ENCODE measurements at regions not wholly inside any gene's neighbourhood (a gene's known extent, or its start where the extent isn't known, plus 50 kb on each side); places are given as distances from the start of the nearest gene placed in this dataset.

DNA sequence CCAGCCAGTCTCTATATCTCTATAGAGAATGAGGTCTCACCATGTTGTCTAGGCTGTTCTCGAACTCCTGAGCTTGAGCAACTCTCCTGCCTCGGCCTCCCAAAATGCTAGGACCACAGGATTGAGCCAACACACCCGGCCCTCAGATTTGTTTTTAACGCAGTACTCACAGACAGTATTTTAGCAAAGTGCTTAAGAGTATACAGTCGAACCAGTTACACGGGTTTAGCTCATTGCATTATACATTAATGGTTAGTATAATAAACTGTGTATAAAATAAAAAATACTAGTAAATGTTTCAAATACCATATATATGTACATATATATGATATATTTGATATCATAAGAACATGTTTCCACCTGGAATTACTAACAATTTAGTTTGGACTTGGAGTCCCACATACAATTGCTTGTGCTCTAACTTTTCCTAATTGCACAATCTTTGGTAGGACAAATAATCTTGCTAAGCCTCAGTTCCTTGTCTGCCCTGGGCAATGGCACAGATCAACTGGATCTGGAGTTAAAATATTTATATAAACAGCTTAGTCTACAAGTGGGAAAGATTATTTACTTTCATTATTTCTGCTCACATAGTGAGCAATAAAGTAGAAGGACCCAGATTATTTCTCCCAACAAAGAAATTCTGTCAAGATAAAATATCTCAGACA is 508.9 kb upstream of the LRATD1 start:
- TF ChIP-seq, protein P1, sequence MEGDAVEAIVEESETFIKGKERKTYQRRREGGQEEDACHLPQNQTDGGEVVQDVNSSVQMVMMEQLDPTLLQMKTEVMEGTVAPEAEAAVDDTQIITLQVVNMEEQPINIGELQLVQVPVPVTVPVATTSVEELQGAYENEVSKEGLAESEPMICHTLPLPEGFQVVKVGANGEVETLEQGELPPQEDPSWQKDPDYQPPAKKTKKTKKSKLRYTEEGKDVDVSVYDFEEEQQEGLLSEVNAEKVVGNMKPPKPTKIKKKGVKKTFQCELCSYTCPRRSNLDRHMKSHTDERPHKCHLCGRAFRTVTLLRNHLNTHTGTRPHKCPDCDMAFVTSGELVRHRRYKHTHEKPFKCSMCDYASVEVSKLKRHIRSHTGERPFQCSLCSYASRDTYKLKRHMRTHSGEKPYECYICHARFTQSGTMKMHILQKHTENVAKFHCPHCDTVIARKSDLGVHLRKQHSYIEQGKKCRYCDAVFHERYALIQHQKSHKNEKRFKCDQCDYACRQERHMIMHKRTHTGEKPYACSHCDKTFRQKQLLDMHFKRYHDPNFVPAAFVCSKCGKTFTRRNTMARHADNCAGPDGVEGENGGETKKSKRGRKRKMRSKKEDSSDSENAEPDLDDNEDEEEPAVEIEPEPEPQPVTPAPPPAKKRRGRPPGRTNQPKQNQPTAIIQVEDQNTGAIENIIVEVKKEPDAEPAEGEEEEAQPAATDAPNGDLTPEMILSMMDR (IDR thresholded peaks at IDR 0.05) = no peak
- TF ChIP-seq POLR2A (IDR thresholded peaks at IDR 0.05) = no peak

Measured in heart left ventricle (tissue), 13 donors.